ENCODE measurements at regions not wholly inside any gene's neighbourhood (a gene's known extent, or its start where the extent isn't known, plus 50 kb on each side); places are given as distances from the start of the nearest gene placed in this dataset.
A peak's percentile ranks its signal among the peaks of the same experiment; 100 is the strongest.

DNA sequence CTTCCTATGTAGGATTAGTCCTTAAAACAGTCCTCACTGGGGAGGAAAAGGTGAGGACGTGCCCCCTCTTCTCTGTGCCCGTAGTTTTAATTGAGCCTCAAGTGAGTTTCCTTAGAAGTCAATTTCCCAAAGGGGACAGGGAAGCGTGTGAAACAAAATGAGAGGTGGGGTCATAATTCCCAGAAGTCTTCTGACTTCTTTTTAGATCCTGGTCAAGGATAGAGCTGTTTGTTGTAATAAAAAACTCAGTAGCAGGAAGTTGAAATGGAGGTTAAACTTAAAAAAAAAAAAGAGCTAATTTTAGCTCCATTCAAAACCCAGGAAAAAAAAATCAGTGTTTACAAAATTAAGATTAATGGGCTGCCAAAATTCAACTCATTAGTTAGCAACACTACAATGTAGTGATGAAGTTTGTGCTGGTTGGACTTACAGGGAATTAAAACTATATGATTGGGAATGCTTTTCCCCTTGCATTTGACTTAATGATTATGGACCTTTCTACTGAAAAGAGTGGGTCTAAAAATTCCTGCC is 158.3 kb upstream of the MEF2C start:
- TF ChIP-seq, protein P1, sequence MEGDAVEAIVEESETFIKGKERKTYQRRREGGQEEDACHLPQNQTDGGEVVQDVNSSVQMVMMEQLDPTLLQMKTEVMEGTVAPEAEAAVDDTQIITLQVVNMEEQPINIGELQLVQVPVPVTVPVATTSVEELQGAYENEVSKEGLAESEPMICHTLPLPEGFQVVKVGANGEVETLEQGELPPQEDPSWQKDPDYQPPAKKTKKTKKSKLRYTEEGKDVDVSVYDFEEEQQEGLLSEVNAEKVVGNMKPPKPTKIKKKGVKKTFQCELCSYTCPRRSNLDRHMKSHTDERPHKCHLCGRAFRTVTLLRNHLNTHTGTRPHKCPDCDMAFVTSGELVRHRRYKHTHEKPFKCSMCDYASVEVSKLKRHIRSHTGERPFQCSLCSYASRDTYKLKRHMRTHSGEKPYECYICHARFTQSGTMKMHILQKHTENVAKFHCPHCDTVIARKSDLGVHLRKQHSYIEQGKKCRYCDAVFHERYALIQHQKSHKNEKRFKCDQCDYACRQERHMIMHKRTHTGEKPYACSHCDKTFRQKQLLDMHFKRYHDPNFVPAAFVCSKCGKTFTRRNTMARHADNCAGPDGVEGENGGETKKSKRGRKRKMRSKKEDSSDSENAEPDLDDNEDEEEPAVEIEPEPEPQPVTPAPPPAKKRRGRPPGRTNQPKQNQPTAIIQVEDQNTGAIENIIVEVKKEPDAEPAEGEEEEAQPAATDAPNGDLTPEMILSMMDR (IDR thresholded peaks at IDR 0.05) = no peak
- Mint-ChIP-seq H3K27me3 (ENCODE audit: unreplicated experiment) (no peaks in the 10 kb centered on the region), H3K9me3 (ENCODE audit: unreplicated experiment) (peaks cover 6% of the 10 kb centered on the region), H3K4me3 (ENCODE audit: unreplicated experiment) (no peak overlapping the region), H3K27ac (ENCODE audit: unreplicated experiment) (no peak overlapping the region), H3K4me1 (ENCODE audit: unreplicated experiment) (peaks cover 11% of the 10 kb centered on the region), H3K36me3 (ENCODE audit: unreplicated experiment) (no peaks in the 10 kb centered on the region)
- DNase-seq (ENCODE audit: extremely low spot score, unreplicated experiment) = no peak

- no peaks in the 10 kb centered on the region for H3K27me3 Mint-ChIP-seq (ENCODE audit: unreplicated experiment)
- peaks cover 6% of the 10 kb centered on the region for H3K9me3 Mint-ChIP-seq (ENCODE audit: unreplicated experiment)
- no peaks in the 10 kb centered on the region for H3K36me3 Mint-ChIP-seq (ENCODE audit: unreplicated experiment)
- DNase-seq (ENCODE audit: extremely low spot score, unreplicated experiment) = no peak
- TF ChIP-seq, protein P1 (IDR thresholded peaks at IDR 0.05) = no peak
- H3K27ac Mint-ChIP-seq (ENCODE audit: unreplicated experiment) = peak overlapping the region; percentile 55
- H3K4me1 Mint-ChIP-seq (ENCODE audit: unreplicated experiment) = peaks cover 17% of the 10 kb centered on the region
- no peak overlapping the region for H3K4me3 Mint-ChIP-seq (ENCODE audit: unreplicated experiment)
Measured at GRCh38 chr5:89036704-89037489, 153.9 kb upstream of the MEF2C start.

DNA sequence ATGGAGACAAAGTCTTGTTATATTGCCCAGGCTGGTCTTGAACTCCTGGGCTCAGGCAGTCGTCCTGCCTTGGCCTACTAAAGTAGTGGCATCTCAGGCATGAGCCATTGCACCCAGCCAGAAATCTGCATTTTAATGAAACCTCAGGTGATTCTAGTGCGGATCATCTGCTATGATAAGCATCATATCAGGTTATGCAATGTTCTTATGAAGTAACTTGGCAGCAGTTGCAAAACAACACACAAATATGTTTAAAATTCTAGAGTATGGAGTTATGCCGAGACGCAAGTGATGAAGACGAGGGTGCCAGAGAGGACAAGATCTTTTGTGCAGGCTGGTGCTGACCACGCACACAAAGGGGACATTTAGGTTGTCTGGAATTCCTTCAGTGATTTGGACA is 153.2 kb upstream of the MEF2C start:
- Mint-ChIP-seq H3K27ac (ENCODE audit: unreplicated experiment) (no peak overlapping the region), H3K4me3 (ENCODE audit: unreplicated experiment) (no peak overlapping the region)

GRCh38 chr5:89034588-89034987 is 151.6 kb upstream of the MEF2C start:
- H3K9me3 Mint-ChIP-seq (ENCODE audit: unreplicated experiment) = peaks cover 6% of the 10 kb centered on the region
- no peak overlapping the region for H3K27ac Mint-ChIP-seq (ENCODE audit: unreplicated experiment)
- H3K4me1 Mint-ChIP-seq (ENCODE audit: unreplicated experiment) = peaks cover 17% of the 10 kb centered on the region
- H3K36me3 Mint-ChIP-seq (ENCODE audit: unreplicated experiment) = no peaks in the 10 kb centered on the region
- TF ChIP-seq, protein P1 (IDR thresholded peaks at IDR 0.05) = no peak
- DNase-seq (ENCODE audit: extremely low spot score, unreplicated experiment) = no peak
- no peaks in the 10 kb centered on the region for H3K27me3 Mint-ChIP-seq (ENCODE audit: unreplicated experiment)
- H3K4me3 Mint-ChIP-seq (ENCODE audit: unreplicated experiment) = no peak overlapping the region

More for the DNA sequence above, 153.2 kb upstream of the MEF2C start:
- H3K27me3 Mint-ChIP-seq (ENCODE audit: unreplicated experiment) = no peaks in the 10 kb centered on the region
- H3K9me3 Mint-ChIP-seq (ENCODE audit: unreplicated experiment) = peaks cover 6% of the 10 kb centered on the region
- peaks cover 17% of the 10 kb centered on the region for H3K4me1 Mint-ChIP-seq (ENCODE audit: unreplicated experiment)
- TF ChIP-seq, protein P1 (IDR thresholded peaks at IDR 0.05) = no peak
- no peaks in the 10 kb centered on the region for H3K36me3 Mint-ChIP-seq (ENCODE audit: unreplicated experiment)
- no peak for DNase-seq (ENCODE audit: extremely low spot score, unreplicated experiment)

DNA sequence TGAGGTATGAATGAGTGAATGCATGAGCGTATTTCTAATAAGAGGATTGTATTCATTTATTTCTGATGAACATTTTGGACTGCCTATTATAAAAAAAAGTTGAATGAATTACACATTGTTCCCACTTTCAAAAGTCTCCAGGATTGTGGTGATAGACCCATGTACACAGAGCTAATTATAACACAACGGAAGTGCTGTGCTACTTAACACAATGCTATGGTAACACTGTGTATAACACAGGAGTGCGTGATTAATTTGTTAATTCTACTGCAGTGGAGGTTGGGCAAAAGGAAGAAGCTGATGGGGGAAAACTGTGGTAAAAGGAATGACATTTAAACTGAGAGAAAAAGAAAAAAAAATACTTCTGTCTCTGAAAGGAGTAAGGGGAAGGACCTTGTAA is 147.8 kb upstream of the MEF2C start:
- Mint-ChIP-seq H3K9me3 (ENCODE audit: unreplicated experiment) (no peaks in the 10 kb centered on the region), H3K27me3 (ENCODE audit: unreplicated experiment) (no peaks in the 10 kb centered on the region), H3K4me1 (ENCODE audit: unreplicated experiment) (peaks cover 4% of the 10 kb centered on the region), H3K27ac (ENCODE audit: unreplicated experiment) (no peak overlapping the region), H3K36me3 (ENCODE audit: unreplicated experiment) (no peaks in the 10 kb centered on the region), H3K4me3 (ENCODE audit: unreplicated experiment) (no peak overlapping the region)
- TF ChIP-seq, protein P1 (IDR thresholded peaks at IDR 0.05) = no peak
- no peak for DNase-seq (ENCODE audit: extremely low spot score, unreplicated experiment)
